Esophagus squamous epithelium (tissue), 4 donors: ENCODE measurements at regions not wholly inside any gene's neighbourhood (a gene's known extent, or its start where the extent isn't known, plus 50 kb on each side); places are given as distances from the start of the nearest gene placed in this dataset.

Source experiments
- POLR2A ChIP-seq, 4 donors: fragments of 450-650 bp; IDR thresholded peaks; one replicate each; pipeline ENCODE4 v1.6.1; 2017; ENCODE audit warnings: antibody characterized with exemption in 4 of 4, mild to moderate bottlenecking in 4 of 4, moderate library complexity in 3 of 4
- TF ChIP-seq, protein P1 (sequence below), 6 experiments: fragments of 450-650 bp in 4 of 6; fragments of 200-600 bp in 2 of 6; sonication (generic) in 2 of 6; IDR thresholded peaks; one replicate each; pipeline ENCODE4 v1.5.1; 2016 to 2019; ENCODE audit warnings: antibody characterized with exemption in 6 of 6, mild to moderate bottlenecking in 4 of 6, moderate library complexity in 4 of 6

DNA sequence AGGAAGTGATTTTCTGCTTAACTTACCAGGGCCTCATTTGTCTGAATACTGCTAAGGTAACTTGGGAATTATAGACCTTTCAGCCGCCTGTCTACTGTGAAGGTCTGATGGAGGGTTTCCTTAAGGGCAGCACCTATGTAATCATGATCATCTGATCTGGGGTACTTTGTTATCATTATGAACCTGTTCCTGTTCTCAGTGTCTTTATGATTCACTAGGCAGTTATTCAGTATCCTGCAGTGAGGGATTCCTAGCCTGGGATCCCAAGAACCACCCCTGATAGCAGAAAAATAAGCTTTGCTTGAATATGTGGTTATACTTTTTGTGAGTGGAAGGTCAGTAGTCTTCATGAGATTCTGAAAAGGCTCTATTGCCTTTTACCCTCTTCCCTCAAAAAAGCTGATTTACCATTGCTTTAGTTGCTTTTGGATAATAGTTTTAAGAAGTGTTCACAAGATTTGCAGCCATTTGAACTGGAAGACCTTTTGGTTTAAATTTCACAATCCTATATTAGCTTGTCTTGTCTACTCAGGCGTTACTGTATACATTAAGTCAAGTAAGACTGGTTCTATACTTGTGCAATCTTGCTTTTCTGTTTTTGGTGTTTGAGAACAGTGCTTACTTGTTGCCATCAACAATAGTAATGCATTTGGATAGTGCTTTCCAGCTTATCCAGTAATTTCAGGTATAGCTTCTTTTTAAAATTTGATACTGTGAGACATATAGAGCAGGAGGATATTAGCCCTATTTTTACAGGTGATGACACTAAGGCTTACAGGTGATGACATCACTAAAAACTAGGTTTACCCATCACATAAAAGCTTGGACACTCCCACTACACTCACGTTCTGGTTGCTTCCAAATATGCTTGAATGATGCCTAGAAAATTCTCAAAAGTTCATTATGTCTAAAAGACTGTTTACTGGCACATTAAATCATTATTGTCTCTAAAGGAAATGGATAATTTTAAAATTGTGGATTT is 60.0 kb downstream of the FHIP1A start:
- TF ChIP-seq, protein P1, sequence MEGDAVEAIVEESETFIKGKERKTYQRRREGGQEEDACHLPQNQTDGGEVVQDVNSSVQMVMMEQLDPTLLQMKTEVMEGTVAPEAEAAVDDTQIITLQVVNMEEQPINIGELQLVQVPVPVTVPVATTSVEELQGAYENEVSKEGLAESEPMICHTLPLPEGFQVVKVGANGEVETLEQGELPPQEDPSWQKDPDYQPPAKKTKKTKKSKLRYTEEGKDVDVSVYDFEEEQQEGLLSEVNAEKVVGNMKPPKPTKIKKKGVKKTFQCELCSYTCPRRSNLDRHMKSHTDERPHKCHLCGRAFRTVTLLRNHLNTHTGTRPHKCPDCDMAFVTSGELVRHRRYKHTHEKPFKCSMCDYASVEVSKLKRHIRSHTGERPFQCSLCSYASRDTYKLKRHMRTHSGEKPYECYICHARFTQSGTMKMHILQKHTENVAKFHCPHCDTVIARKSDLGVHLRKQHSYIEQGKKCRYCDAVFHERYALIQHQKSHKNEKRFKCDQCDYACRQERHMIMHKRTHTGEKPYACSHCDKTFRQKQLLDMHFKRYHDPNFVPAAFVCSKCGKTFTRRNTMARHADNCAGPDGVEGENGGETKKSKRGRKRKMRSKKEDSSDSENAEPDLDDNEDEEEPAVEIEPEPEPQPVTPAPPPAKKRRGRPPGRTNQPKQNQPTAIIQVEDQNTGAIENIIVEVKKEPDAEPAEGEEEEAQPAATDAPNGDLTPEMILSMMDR (IDR thresholded peaks at IDR 0.05) = no peak
- TF ChIP-seq POLR2A (IDR thresholded peaks at IDR 0.05) = no peak
